K562 (cell line): ENCODE measurements at regions not wholly inside any gene's neighbourhood (a gene's known extent, or its start where the extent isn't known, plus 50 kb on each side); places are given as distances from the start of the nearest gene placed in this dataset.
"Not testable (repeated sequence)": the region's sequence is repeated elsewhere in the genome, so short reads cannot be mapped to it uniquely, and the experiment has no call there.

Experiments used
- GATAD2A ChIP-seq: fragments of 450-650 bp; IDR thresholded peaks from 2 replicates; pipeline ENCODE4 v1.6.1; 2017
- HMG20B ChIP-seq: fragments of 250-450 bp; sonication (Bioruptor Pico); IDR thresholded peaks from 2 replicates; pipeline ENCODE4 v1.5.0; 2021; ENCODE audit warnings: mild to moderate bottlenecking
- MEIS2 ChIP-seq: fragments of 450-650 bp; IDR thresholded peaks from 2 replicates; pipeline ENCODE4 v1.6.1; 2014; ENCODE audit warnings: mild to moderate bottlenecking; ENCODE audit not compliant: partially characterized antibody
- NBN ChIP-seq: fragments of 450-650 bp; IDR thresholded peaks from 2 replicates; pipeline ENCODE4 v1.6.1; 2016; ENCODE audit warnings: low read depth, mild to moderate bottlenecking
- NCOA1 ChIP-seq: fragments of 450-650 bp; IDR thresholded peaks from 2 replicates; pipeline ENCODE4 v1.6.1; 2016; ENCODE audit warnings: low read depth
- SREBF1 ChIP-seq: fragments of 150-350 bp; IDR thresholded peaks from 2 replicates; pipeline ENCODE4 v1.6.1; 2014; ENCODE audit warnings: antibody characterized with exemption, low read depth, low read length, borderline replicate concordance
- STAG1 ChIP-seq: sonication (generic); formaldehyde crosslinking; IDR thresholded peaks from 2 replicates; pipeline ENCODE4 v1.5.0; 2020; ENCODE audit warnings: missing genetic modification reagents, borderline replicate concordance
- ZFPM2 ChIP-seq: fragments of 250-450 bp; sonication (Bioruptor Pico); IDR thresholded peaks from 2 replicates; pipeline ENCODE4 v1.5.1; 2022; ENCODE audit warnings: mild to moderate bottlenecking
- ZNF133 ChIP-seq: fragments of 250-450 bp; sonication (Bioruptor Pico); IDR thresholded peaks from 2 replicates; pipeline ENCODE4 v1.4.0; 2020; ENCODE audit warnings: mild to moderate bottlenecking
- TF ChIP-seq, protein P1 (sequence below): sonication (generic); formaldehyde crosslinking; IDR thresholded peaks from 2 replicates; pipeline ENCODE4 v1.8.0; 2022; ENCODE audit warnings: mild to moderate bottlenecking, missing genetic modification reagents, borderline replicate concordance
- TF ChIP-seq, protein P2 (sequence below), 2 experiments: fragments of 450-650 bp; formaldehyde crosslinking in 1 of 2; IDR thresholded peaks; 2 replicates each; pipeline versions ENCODE4 v1.4.0 to v1.6.1; 2014 to 2020; ENCODE audit warnings: mild to moderate bottlenecking in 2 of 2, borderline replicate concordance in 1 of 2, low read depth in 1 of 2
- TF ChIP-seq, protein P3 (sequence below), 2 experiments: fragments of 450-650 bp; IDR thresholded peaks; 2 replicates each; pipeline ENCODE4 v1.6.1; 2016
- TF ChIP-seq, protein P4 (sequence below), 2 experiments: fragments of 200-800 bp in 1 of 2; sonication (Bioruptor generic) in 1 of 2; sonication (generic) in 1 of 2; formaldehyde crosslinking in 1 of 2; IDR thresholded peaks in 1 of 2; conservative IDR thresholded peaks in 1 of 2; 2 replicates each; pipeline versions ENCODE4 v1.5.0 to v1.6.1; 2016 to 2020; ENCODE audit warnings: missing compliant biosample characterization in 1 of 2, missing genetic modification characterization in 1 of 2, missing genetic modification reagents in 1 of 2

DNA sequence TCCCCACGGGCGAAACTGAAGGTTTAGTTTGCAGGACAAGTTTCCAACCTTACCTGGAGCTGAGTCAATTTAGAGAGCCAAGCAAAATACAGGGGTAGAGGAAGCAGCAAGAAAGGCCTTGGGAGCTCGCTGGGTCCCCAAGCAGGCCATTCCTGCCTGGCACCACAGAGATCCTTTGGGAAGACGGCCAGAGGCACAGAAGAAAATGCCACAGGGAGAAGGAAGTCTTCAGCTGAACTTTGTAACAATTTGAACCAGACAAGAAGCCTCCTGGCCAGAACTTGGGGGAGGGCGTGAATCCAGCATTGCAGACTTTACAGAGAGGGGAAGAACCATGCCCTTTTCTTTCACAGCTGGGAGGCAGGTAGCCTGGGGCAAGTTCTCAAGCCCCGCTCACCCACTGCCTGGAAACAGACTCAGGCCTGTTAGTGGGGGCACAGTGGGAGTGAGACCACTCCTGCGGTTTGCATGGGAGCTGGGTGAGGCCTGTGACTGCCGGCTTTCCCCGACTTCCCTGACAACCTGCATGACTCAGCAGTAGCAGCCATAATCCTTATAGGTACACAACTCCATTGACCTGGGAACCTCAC, 259.4 kb downstream of the SETD4 start:
- TF ChIP-seq ZFPM2; MEIS2; GATAD2A; NBN; ZNF133 (CRISPR knock-in tag); NCOA1; HMG20B (CRISPR knock-in tag); SREBF1; STAG1 (CRISPR knock-in tag): not testable (repeated sequence)
- TF ChIP-seq, protein P1, sequence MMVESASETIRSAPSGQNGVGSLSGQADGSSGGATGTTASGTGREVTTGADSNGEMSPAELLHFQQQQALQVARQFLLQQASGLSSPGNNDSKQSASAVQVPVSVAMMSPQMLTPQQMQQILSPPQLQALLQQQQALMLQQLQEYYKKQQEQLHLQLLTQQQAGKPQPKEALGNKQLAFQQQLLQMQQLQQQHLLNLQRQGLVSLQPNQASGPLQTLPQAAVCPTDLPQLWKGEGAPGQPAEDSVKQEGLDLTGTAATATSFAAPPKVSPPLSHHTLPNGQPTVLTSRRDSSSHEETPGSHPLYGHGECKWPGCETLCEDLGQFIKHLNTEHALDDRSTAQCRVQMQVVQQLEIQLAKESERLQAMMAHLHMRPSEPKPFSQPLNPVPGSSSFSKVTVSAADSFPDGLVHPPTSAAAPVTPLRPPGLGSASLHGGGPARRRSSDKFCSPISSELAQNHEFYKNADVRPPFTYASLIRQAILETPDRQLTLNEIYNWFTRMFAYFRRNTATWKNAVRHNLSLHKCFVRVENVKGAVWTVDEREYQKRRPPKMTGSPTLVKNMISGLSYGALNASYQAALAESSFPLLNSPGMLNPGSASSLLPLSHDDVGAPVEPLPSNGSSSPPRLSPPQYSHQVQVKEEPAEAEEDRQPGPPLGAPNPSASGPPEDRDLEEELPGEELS (CRISPR knock-in tag): not testable (repeated sequence)
- TF ChIP-seq, protein P2, sequence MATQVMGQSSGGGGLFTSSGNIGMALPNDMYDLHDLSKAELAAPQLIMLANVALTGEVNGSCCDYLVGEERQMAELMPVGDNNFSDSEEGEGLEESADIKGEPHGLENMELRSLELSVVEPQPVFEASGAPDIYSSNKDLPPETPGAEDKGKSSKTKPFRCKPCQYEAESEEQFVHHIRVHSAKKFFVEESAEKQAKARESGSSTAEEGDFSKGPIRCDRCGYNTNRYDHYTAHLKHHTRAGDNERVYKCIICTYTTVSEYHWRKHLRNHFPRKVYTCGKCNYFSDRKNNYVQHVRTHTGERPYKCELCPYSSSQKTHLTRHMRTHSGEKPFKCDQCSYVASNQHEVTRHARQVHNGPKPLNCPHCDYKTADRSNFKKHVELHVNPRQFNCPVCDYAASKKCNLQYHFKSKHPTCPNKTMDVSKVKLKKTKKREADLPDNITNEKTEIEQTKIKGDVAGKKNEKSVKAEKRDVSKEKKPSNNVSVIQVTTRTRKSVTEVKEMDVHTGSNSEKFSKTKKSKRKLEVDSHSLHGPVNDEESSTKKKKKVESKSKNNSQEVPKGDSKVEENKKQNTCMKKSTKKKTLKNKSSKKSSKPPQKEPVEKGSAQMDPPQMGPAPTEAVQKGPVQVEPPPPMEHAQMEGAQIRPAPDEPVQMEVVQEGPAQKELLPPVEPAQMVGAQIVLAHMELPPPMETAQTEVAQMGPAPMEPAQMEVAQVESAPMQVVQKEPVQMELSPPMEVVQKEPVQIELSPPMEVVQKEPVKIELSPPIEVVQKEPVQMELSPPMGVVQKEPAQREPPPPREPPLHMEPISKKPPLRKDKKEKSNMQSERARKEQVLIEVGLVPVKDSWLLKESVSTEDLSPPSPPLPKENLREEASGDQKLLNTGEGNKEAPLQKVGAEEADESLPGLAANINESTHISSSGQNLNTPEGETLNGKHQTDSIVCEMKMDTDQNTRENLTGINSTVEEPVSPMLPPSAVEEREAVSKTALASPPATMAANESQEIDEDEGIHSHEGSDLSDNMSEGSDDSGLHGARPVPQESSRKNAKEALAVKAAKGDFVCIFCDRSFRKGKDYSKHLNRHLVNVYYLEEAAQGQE (IDR thresholded peaks at IDR 0.05; ENCODE audit: borderline replicate concordance): not testable (repeated sequence)
- TF ChIP-seq, protein P2 (CRISPR knock-in tag; IDR thresholded peaks at IDR 0.05; ENCODE audit: low read depth): not testable (repeated sequence)
- TF ChIP-seq, protein P3, sequence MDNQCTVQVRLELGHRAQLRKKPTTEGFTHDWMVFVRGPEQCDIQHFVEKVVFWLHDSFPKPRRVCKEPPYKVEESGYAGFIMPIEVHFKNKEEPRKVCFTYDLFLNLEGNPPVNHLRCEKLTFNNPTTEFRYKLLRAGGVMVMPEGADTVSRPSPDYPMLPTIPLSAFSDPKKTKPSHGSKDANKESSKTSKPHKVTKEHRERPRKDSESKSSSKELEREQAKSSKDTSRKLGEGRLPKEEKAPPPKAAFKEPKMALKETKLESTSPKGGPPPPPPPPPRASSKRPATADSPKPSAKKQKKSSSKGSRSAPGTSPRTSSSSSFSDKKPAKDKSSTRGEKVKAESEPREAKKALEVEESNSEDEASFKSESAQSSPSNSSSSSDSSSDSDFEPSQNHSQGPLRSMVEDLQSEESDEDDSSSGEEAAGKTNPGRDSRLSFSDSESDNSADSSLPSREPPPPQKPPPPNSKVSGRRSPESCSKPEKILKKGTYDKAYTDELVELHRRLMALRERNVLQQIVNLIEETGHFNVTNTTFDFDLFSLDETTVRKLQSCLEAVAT (IDR thresholded peaks at IDR 0.05): not testable (repeated sequence)
- TF ChIP-seq, protein P4, sequence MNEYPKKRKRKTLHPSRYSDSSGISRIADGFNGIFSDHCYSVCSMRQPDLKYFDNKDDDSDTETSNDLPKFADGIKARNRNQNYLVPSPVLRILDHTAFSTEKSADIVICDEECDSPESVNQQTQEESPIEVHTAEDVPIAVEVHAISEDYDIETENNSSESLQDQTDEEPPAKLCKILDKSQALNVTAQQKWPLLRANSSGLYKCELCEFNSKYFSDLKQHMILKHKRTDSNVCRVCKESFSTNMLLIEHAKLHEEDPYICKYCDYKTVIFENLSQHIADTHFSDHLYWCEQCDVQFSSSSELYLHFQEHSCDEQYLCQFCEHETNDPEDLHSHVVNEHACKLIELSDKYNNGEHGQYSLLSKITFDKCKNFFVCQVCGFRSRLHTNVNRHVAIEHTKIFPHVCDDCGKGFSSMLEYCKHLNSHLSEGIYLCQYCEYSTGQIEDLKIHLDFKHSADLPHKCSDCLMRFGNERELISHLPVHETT (CRISPR knock-in tag; conservative IDR thresholded peaks at IDR 0.05 in 1 of 2, IDR thresholded peaks at IDR 0.05 in 1 of 2): not testable (repeated sequence)
